Activated CD8-positive, alpha-beta memory T cell treated with anti-CD3 and anti-CD28 coated beads, Interleukin-2, amount 10 ng/mL, durations not matched to agents 7 days and 5 days (primary cell): ENCODE measurements at regions not wholly inside any gene's neighbourhood (a gene's known extent, or its start where the extent isn't known, plus 50 kb on each side); places are given as distances from the start of the nearest gene placed in this dataset.

ENCODE experiments used
- ATAC-seq: fragments of 150-1000 bp; cut with Tn5 transposase; one replicate; pipeline ENCODE4 v1.10.0; 2021; ENCODE audit warnings: moderate library complexity
- CTCF ChIA-PET: fragments of 350-600 bp; sonication (Branson Sonifier 250); formaldehyde crosslinking; loops from one replicate; lab custom pipeline; 2021; ENCODE audit warnings: antibody characterized with exemption; lab: Charles Lee
- DNase-seq: peaks from one replicate; pipeline ENCODE4 v3.0.0-alpha.2; 2020
- H3K27ac Mint-ChIP-seq: one replicate; pipeline ENCODE4 v1.8.0; 2021; ENCODE audit warnings: mild to moderate bottlenecking, mixed read lengths
- H3K27me3 Mint-ChIP-seq: one replicate; pipeline ENCODE4 v1.8.0; 2021; ENCODE audit warnings: mixed read lengths
- H3K36me3 Mint-ChIP-seq: one replicate; pipeline ENCODE4 v1.8.0; 2021; ENCODE audit warnings: mild to moderate bottlenecking, mixed read lengths
- H3K4me1 Mint-ChIP-seq: one replicate; pipeline ENCODE4 v1.8.0; 2021; ENCODE audit warnings: mixed read lengths
- H3K4me3 Mint-ChIP-seq: one replicate; pipeline ENCODE4 v1.8.0; 2021; ENCODE audit warnings: mild to moderate bottlenecking, moderate library complexity, mixed read lengths
- H3K9me3 Mint-ChIP-seq: one replicate; pipeline ENCODE4 v1.8.0; 2022; ENCODE audit warnings: low read depth, mixed read lengths

GRCh38 chr2:176830362-176830761 is 382.2 kb upstream of the HNRNPA3 start:
- no peak overlapping the region for H3K4me3 Mint-ChIP-seq
- H3K27ac Mint-ChIP-seq = no peak overlapping the region
- peaks cover 2% of the 10 kb centered on the region for H3K9me3 Mint-ChIP-seq
- ATAC-seq = peak; percentile 37
- no peaks in the 10 kb centered on the region for H3K27me3 Mint-ChIP-seq
- DNase-seq = peak; percentile 54
- CTCF ChIA-PET = interaction anchor here (0.8 to 2.1 kb wide), 7 partner anchors 15 to 318 kb away, joined by 3 to 7 read pairs (median 4); no protein-coding TSS in a partner anchor
- H3K4me1 Mint-ChIP-seq = peaks cover 44% of the 10 kb centered on the region
- peaks cover 3% of the 10 kb centered on the region for H3K36me3 Mint-ChIP-seq

- peaks cover 2% of the 10 kb centered on the region for H3K9me3 Mint-ChIP-seq
- H3K27me3 Mint-ChIP-seq = peaks cover 3% of the 10 kb centered on the region
- peaks cover 28% of the 10 kb centered on the region for H3K4me1 Mint-ChIP-seq
- H3K36me3 Mint-ChIP-seq = peaks cover 5% of the 10 kb centered on the region
- no peak overlapping the region for H3K27ac Mint-ChIP-seq
- DNase-seq (no peak), ATAC-seq (no peak)
- no peak overlapping the region for H3K4me3 Mint-ChIP-seq
- CTCF ChIA-PET = interaction anchor here (0.8 to 2.1 kb wide), 4 partner anchors 10 to 18 kb away, joined by 3 to 7 read pairs (median 4); no protein-coding TSS in a partner anchor
These were observed 380.5 kb upstream of the HNRNPA3 start for GRCh38 chr2:176832086-176832485.

DNA sequence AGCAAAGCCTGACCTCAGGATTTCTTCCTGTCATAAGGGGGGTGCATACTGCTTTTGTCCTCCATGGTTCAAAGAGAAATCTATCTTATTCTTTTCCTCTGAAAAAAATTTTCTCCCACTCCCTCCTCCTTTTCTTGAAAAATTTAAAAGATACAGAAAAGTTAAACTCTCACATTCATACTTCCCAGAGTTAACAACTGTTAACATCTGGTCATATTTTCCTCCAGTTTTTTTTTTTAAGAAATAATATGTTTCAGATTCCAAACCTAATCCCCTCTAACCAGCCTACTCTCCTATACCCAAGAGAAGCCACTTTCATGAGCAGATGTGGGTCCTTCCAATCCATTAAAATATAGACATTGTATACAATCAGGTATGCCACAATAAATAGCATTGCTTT is 378.9 kb upstream of the HNRNPA3 start:
- Mint-ChIP-seq H3K4me3 (no peak overlapping the region), H3K27ac (no peak overlapping the region), H3K36me3 (peaks cover 7% of the 10 kb centered on the region), H3K27me3 (peaks cover 8% of the 10 kb centered on the region), H3K4me1 (peaks cover 17% of the 10 kb centered on the region), H3K9me3 (no peaks in the 10 kb centered on the region)
- no peak for DNase-seq
- ATAC-seq = no peak
- CTCF ChIA-PET = no interaction called here

- DNase-seq (no peak), ATAC-seq (no peak)
- Mint-ChIP-seq H3K4me3 (no peak overlapping the region), H3K4me1 (peaks cover 13% of the 10 kb centered on the region), H3K36me3 (peaks cover 8% of the 10 kb centered on the region), H3K27me3 (peaks cover 8% of the 10 kb centered on the region), H3K27ac (no peak overlapping the region), H3K9me3 (no peaks in the 10 kb centered on the region)
- CTCF ChIA-PET = interaction anchor here (0.6 kb wide), 1 partner anchor 60 kb away, joined by 4 read pairs; no protein-coding TSS in a partner anchor
These were observed 378.4 kb upstream of the HNRNPA3 start for GRCh38 chr2:176834226-176834625.

DNA sequence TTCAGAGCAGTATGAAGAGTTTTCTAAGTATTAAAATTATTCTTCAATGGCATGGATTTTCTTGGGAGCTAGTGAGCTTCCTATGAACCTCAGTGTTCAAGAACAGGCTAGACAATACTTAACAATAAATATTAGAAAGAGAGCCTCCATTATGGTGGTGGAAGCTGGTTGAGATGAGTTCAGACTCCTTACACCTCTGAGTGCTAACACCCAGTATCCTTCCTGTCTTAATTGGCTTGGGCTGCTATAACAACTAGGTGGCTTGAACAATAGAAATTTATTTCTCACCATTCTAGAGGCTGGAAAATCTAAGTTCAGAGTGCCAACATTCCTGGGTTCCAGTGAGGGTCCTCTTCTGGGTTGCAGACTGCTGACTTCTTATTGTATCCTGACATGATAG is 369.4 kb upstream of the HNRNPA3 start:
- Mint-ChIP-seq H3K27ac (no peak overlapping the region), H3K4me3 (no peak overlapping the region), H3K4me1 (peaks cover 34% of the 10 kb centered on the region), H3K27me3 (no peaks in the 10 kb centered on the region), H3K9me3 (peaks cover 7% of the 10 kb centered on the region), H3K36me3 (peaks cover 19% of the 10 kb centered on the region)
- CTCF ChIA-PET = interaction anchor here (1.5 kb wide), 2 partner anchors 9 to 190 kb away, joined by 5 read pairs; no protein-coding TSS in a partner anchor
- no peak for DNase-seq
- ATAC-seq = no peak

- H3K4me3 Mint-ChIP-seq = no peak overlapping the region
- peaks cover 7% of the 10 kb centered on the region for H3K9me3 Mint-ChIP-seq
- CTCF ChIA-PET = interaction anchor here (1.1 to 2.0 kb wide), 8 partner anchors 8 to 31 kb away, joined by 3 to 6 read pairs (median 4); no protein-coding TSS in a partner anchor
- no peaks in the 10 kb centered on the region for H3K27me3 Mint-ChIP-seq
- peaks cover 34% of the 10 kb centered on the region for H3K4me1 Mint-ChIP-seq
- no peak for ATAC-seq
- no peak for DNase-seq
- H3K27ac Mint-ChIP-seq = no peak overlapping the region
- H3K36me3 Mint-ChIP-seq = peaks cover 16% of the 10 kb centered on the region
These were observed 368.1 kb upstream of the HNRNPA3 start for GRCh38 chr2:176844461-176844860.

DNA sequence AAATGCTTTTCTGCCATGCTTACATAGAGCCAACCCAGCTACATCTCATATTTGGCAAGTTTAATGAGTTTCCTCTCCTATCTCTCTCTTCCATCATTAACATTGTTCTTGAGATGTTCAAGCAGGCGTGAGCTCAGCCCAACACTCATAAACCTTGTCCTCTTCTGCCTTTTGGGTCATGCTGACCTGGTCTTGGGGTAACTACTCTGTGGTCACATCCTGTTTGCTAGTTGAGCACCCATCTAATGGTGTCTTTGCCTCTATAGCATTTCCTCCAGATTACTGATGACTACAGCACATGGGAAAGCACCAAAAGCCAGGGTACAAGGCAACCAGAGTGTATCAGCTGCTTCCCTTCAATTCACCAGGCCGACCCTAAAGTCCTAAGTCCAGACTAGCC is 366.9 kb upstream of the HNRNPA3 start:
- no peaks in the 10 kb centered on the region for H3K27me3 Mint-ChIP-seq
- CTCF ChIA-PET = interaction anchor here (1.0 to 2.0 kb wide), 7 partner anchors 10 to 31 kb away, joined by 3 to 6 read pairs (median 4); no protein-coding TSS in a partner anchor
- peaks cover 23% of the 10 kb centered on the region for H3K36me3 Mint-ChIP-seq
- peak overlapping the region; percentile 69 for H3K27ac Mint-ChIP-seq
- peaks cover 37% of the 10 kb centered on the region for H3K4me1 Mint-ChIP-seq
- ATAC-seq (peak; percentile 66), DNase-seq (peak; percentile 55)
- H3K4me3 Mint-ChIP-seq = no peak overlapping the region
- H3K9me3 Mint-ChIP-seq = peaks cover 7% of the 10 kb centered on the region

DNA sequence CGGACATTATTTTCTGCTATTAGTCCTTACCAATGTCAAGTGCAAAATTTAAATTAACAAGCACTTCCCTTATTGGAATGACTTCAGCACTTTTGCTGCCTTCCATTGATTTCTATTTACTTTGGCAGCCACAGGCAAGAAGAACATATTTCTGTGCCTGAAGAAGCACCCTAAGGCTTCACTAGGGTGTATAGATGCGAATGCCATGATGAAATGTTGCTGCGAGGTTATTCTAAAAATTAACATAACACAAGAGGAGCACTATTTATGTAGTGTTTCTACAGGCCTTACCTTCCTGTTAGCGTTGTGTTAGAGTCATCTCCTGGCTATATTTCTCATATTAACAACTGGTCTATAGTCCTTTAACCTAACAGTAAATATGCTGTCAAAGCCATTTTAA is 365.0 kb upstream of the HNRNPA3 start:
- no peak overlapping the region for H3K4me3 Mint-ChIP-seq
- CTCF ChIA-PET = interaction anchor here (1.5 kb wide), 1 partner anchor 9 kb away, joined by 4 read pairs; no protein-coding TSS in a partner anchor
- no peaks in the 10 kb centered on the region for H3K27me3 Mint-ChIP-seq
- peaks cover 7% of the 10 kb centered on the region for H3K9me3 Mint-ChIP-seq
- H3K36me3 Mint-ChIP-seq = peaks cover 32% of the 10 kb centered on the region
- H3K27ac Mint-ChIP-seq = no peak overlapping the region
- ATAC-seq (no peak), DNase-seq (no peak)
- H3K4me1 Mint-ChIP-seq = peaks cover 55% of the 10 kb centered on the region

- H3K27me3 Mint-ChIP-seq = no peaks in the 10 kb centered on the region
- no peak overlapping the region for H3K4me3 Mint-ChIP-seq
- no peak overlapping the region for H3K27ac Mint-ChIP-seq
- peaks cover 30% of the 10 kb centered on the region for H3K36me3 Mint-ChIP-seq
- ATAC-seq (no peak), DNase-seq (no peak)
- CTCF ChIA-PET = interaction anchor here (1.1 to 1.5 kb wide), 2 partner anchors 8 to 9 kb away, joined by 3 to 4 read pairs; no protein-coding TSS in a partner anchor
- peaks cover 64% of the 10 kb centered on the region for H3K4me1 Mint-ChIP-seq
- H3K9me3 Mint-ChIP-seq = peaks cover 4% of the 10 kb centered on the region
These were observed 363.8 kb upstream of the HNRNPA3 start for GRCh38 chr2:176848844-176849243.

- peaks cover 33% of the 10 kb centered on the region for H3K36me3 Mint-ChIP-seq
- no peaks in the 10 kb centered on the region for H3K9me3 Mint-ChIP-seq
- no peaks in the 10 kb centered on the region for H3K27me3 Mint-ChIP-seq
- CTCF ChIA-PET = interaction anchor here (1.8 kb wide), 1 partner anchor 23 kb away, joined by 5 read pairs; no protein-coding TSS in a partner anchor
- DNase-seq = no peak
- ATAC-seq = no peak
- H3K4me1 Mint-ChIP-seq = peaks cover 64% of the 10 kb centered on the region
- H3K4me3 Mint-ChIP-seq = no peak overlapping the region
- no peak overlapping the region for H3K27ac Mint-ChIP-seq
These were observed 361.2 kb upstream of the HNRNPA3 start for GRCh38 chr2:176851200-176851888.

GRCh38 chr2:176851889-176852483 is 360.6 kb upstream of the HNRNPA3 start:
- peaks cover 3% of the 10 kb centered on the region for H3K9me3 Mint-ChIP-seq
- H3K4me3 Mint-ChIP-seq = peak overlapping the region; percentile 19
- peaks cover 37% of the 10 kb centered on the region for H3K36me3 Mint-ChIP-seq
- CTCF ChIA-PET = interaction anchor here (0.8 to 1.5 kb wide), 7 partner anchors 8 to 81 kb away, joined by 3 to 5 read pairs (median 4); no protein-coding TSS in a partner anchor
- no peak for DNase-seq
- peaks cover 65% of the 10 kb centered on the region for H3K4me1 Mint-ChIP-seq
- no peak for ATAC-seq
- no peaks in the 10 kb centered on the region for H3K27me3 Mint-ChIP-seq
- peak overlapping the region; percentile 81 for H3K27ac Mint-ChIP-seq

GRCh38 chr2:176852667-176853066 is 359.9 kb upstream of the HNRNPA3 start:
- CTCF ChIA-PET = interaction anchor here (0.8 to 1.5 kb wide), 7 partner anchors 9 to 80 kb away, joined by 3 to 5 read pairs (median 4); no protein-coding TSS in a partner anchor

GRCh38 chr2:176854062-176854461 is 358.5 kb upstream of the HNRNPA3 start:
- Mint-ChIP-seq H3K4me1 (peaks cover 67% of the 10 kb centered on the region), H3K27ac (peak overlapping the region; percentile 81), H3K9me3 (peaks cover 3% of the 10 kb centered on the region), H3K4me3 (no peak overlapping the region), H3K36me3 (peaks cover 37% of the 10 kb centered on the region), H3K27me3 (no peaks in the 10 kb centered on the region)
- no peak for DNase-seq
- CTCF ChIA-PET = interaction anchor here (0.7 to 4.4 kb wide), 9 partner anchors 9 to 294 kb away, joined by 3 to 16 read pairs (median 3); no protein-coding TSS in a partner anchor
- ATAC-seq = no peak

More at GRCh38 chr2:176852667-176853066, 359.9 kb upstream of the HNRNPA3 start:
- no peaks in the 10 kb centered on the region for H3K27me3 Mint-ChIP-seq
- H3K27ac Mint-ChIP-seq = peak overlapping the region; percentile 81
- peaks cover 3% of the 10 kb centered on the region for H3K9me3 Mint-ChIP-seq
- peak overlapping the region; percentile 19 for H3K4me3 Mint-ChIP-seq
- ATAC-seq (peak; percentile 95), DNase-seq (peak; percentile 89)
- peaks cover 37% of the 10 kb centered on the region for H3K36me3 Mint-ChIP-seq
- peaks cover 67% of the 10 kb centered on the region for H3K4me1 Mint-ChIP-seq
